ENCODE measurements at regions not wholly inside any gene's neighbourhood (a gene's known extent, or its start where the extent isn't known, plus 50 kb on each side); places are given as distances from the start of the nearest gene placed in this dataset.
"Not testable (repeated sequence)": the region's sequence is repeated elsewhere in the genome, so short reads cannot be mapped to it uniquely, and the experiment has no call there.

GRCh38 chr7:81273601-81274397, 354.9 kb upstream of the SEMA3C start:
- no peak for DNase-seq

DNA sequence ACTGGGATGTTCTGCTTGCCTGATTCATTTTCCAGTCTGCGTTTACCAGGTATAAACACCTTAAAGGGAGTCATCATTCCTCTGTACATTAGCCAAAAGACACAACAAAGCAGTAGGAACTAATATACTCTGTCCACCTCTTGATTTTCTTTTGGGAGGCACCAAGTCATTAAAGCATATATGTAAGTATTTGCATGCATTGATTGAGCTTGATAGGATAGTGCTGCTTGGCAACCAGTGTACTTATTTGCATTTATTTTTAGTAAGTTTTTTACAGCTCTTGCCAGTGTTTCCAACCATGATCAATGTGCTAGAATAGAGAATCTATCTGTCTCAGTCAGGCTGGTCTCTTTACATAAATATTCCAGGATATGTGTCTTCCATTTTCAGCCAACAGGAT, 353.3 kb upstream of the SEMA3C start:
- no peak for DNase-seq

DNA sequence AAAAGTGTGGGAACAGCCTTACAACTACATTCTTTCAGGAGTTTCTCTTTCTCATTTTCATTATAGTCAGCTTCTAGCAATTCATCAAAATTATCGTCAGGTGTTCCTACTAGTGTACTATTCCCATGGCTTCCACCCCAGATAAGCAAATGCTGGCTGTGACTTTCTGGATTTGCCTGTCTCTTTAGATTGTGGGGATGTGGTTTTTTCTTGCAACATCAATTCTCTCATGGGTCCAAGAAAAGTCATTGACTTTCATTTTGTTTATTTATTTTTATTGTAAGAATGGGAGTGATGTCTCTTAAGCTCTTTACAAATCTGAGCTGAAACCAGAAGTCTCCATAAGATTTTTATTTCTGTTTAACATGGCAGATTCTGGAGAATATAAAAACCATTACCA, 349.7 kb upstream of the SEMA3C start:
- DNase-seq: no peak

DNA sequence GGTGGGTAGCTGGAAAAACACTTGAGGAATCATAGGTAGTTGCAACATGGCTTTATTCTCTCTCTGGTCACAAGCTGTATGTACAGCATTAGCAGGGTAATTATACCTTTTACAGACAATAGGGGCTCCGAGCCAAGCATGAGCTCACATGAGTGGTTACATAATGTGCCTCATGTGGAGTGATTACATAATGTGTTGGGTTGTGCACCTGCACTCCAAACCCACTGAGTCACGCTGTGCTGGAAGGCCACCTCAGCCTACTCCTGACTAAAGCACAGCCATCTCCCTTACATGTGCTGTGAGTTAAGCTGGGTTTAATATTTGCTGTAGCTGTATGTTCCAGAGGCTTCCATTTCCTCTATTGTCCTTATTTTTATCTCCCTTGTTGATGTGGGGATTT, 348.7 kb upstream of the SEMA3C start:
- DNase-seq: no peak

DNA sequence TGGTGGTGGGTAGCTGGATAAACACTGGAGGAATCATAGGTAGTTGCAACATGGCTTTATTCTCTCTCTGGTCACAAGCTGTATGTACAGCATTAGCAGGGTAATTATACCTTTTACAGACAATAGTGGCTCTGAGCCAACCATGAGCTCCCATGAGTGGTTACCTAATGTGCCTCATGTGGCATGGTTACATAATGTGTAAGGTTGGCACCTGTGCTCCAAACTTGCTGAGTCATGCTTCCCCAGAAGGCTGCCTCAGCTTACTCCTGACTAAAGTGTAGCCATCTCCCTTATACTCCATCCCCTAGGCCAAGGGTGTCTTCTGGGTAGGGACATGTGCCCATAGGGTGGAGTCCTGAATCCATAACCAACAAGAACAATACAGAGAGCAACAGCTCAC, 345.3 kb upstream of the SEMA3C start:
- no peak for DNase-seq

GRCh38 chr7:81260152-81260551, 341.3 kb upstream of the SEMA3C start:
- DNase-seq: no peak

GRCh38 chr7:81256991-81257390, 338.1 kb upstream of the SEMA3C start:
- DNase-seq: no peak

DNA sequence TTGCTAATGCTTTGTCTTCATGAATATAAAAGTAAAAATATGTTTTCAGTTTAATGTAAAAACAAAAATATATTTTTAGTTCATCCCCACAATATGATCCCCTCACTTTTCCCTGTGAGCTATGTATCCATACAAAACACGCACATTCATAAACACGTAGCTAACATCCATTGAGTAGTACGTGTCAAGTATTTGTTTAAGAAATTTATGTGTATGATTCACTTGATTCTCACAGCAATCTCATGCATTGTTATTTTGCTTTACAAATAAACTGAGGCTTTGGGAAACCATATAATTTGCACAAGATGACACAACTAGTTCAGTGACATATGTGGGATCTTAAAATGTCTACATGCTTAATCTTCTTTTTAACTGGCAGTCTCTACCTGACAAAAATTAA, 329.6 kb upstream of the SEMA3C start:
- DNase-seq: no peak

GRCh38 chr7:81247364-81247763, 328.5 kb upstream of the SEMA3C start:
- DNase-seq: not testable (repeated sequence)

GRCh38 chr7:81245353-81245752, 326.5 kb upstream of the SEMA3C start:
- DNase-seq: no peak

- no peak for DNase-seq
Measured at GRCh38 chr7:81244224-81244623, 325.4 kb upstream of the SEMA3C start.

- DNase-seq: no peak
Measured at GRCh38 chr7:81236560-81236959, 317.7 kb upstream of the SEMA3C start.

GRCh38 chr7:81235997-81236396, 317.1 kb upstream of the SEMA3C start:
- DNase-seq: no peak

DNA sequence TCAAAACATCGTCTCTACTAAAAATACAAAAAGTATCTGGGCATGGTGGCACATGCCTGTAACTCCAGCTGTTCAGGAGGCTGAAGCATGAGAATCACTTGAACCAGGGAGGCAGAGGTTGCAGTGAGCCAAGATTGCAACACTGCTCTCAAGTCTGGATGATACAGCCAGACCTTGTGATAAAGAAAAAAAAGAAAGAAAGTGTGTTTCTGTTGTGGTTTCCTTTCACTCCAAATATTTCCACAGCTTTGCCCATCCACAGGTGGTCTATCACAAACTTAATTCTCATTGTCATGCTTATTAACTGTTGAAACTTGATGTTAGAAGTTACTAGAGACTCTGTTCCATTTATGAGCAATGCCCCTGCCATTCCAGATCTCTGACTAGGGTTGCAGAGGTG, 316.0 kb upstream of the SEMA3C start:
- no peak for DNase-seq

DNA sequence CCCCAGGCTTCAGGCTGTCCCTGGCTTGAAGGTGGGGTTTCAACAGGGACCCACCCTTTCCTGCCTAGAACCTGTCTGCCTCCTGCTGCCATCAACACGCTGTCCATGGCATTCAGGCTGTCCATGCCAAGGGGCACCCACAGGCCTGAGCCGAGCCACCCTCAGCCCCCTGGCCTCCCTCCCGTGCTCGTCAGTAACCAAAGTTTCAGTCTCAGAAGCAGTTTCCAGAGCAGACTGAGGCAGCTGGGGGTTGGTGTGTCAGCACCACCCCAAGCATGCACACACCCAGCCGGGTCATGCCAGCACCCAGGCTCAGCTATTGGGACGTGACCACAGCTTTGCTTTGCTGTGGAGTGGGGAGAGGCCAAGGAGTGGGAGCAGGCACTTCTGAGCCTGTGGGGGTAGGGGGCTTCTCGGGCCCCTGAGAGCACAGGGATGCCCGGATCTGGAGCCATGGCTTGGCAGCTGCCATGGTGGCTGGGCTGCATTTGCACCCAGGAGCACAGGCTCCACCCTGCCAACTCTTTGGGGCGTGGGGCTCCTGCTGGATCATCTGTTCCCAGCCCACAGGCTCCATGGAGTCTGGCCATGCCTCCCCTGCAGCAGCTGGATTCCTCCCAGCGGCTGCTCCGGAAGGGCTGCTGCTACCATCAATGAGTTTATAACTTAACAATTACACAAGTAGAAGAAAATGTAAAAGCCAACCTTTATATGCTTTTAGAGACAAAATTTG, 314.5 kb upstream of the SEMA3C start:
- DNase-seq: no peak

- no peak for DNase-seq
Measured at GRCh38 chr7:81232084-81232799, 313.4 kb upstream of the SEMA3C start.

DNA sequence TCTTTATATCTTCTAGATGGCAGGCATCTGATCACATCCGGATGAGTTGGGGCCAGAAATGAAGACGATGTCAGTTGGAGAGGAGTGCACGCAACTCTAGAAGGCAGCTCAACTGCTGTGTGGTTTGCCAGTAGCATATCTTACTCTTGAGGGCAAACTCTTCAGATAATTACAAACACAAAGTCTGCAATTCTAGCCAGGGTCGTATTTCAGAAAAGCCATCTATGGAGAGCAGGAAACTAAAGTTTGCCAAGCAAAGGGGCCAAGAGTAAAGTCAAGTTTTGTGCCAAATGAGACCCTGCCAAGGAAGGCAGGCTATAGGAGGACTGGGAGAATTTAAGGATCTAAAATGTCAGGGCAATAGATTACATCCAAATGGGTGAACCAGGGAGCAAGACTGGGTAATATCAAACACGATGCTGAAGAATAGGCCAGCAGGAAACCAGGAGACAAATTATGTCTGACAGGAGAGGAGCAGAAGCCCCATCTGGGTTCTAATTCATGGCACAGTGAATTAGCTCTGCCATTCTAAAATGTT, 312.5 kb upstream of the SEMA3C start:
- no peak for DNase-seq

DNA sequence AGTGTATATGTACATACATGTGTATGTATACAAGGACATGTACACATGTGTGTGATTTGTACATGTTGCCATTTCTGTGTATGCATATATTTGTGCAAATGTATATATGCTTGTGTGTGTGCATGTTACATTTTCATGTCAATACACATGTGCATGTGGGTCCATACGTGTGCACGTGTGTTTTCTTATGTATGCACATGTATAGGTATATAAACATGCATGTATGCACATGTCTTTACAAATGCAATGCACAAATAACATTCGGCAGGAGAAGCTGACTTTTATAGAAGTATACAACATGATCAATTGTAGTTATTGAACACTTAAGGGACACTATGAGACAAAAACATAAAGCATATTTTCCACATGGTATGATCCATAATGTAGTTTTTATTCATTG, 307.4 kb upstream of the SEMA3C start:
- no peak for DNase-seq

- DNase-seq: not testable (repeated sequence)
Measured at GRCh38 chr7:81222692-81223091, 303.8 kb upstream of the SEMA3C start.

GRCh38 chr7:81221527-81222217, 302.8 kb upstream of the SEMA3C start:
- DNase-seq: no peak

- DNase-seq: no peak
Measured at GRCh38 chr7:81218480-81219106, 299.7 kb upstream of the SEMA3C start.

- DNase-seq: no peak
Measured at GRCh38 chr7:81213394-81213793, 294.5 kb upstream of the SEMA3C start.

GRCh38 chr7:81211934-81212320, 293.1 kb upstream of the SEMA3C start:
- no peak for DNase-seq
